Putamen (tissue), 1 donor: ENCODE measurements at regions not wholly inside any gene's neighbourhood (a gene's known extent, or its start where the extent isn't known, plus 50 kb on each side); places are given as distances from the start of the nearest gene placed in this dataset.

Experiments used
- DNase-seq: peaks from one replicate; pipeline ENCODE4 v3.0.0-alpha.2; 2016; ENCODE audit warnings: low spot score

DNA sequence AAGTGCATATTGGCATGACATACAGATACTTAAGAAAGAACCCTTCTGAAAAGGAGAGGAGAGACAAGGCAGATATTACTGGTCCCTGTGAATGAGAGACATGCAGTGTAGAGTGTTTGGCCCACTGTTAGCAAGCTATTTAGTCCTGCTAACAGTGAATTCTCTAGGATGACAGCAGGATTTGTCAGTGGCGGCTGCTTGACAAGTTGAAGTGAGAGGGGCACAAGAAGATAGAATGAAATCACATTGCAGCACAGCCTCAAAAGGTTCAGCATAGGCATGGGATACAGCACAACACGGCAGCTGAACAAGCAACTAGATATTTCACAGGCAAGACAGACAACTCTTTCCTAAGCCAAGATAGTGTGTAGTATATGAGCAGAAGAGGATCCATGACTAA, 407.9 kb downstream of the PLA2G4A start:
- DNase-seq: no peak

- no peak for DNase-seq
These were observed 408.8 kb downstream of the PLA2G4A start for GRCh38 chr1:187237542-187237941.

DNA sequence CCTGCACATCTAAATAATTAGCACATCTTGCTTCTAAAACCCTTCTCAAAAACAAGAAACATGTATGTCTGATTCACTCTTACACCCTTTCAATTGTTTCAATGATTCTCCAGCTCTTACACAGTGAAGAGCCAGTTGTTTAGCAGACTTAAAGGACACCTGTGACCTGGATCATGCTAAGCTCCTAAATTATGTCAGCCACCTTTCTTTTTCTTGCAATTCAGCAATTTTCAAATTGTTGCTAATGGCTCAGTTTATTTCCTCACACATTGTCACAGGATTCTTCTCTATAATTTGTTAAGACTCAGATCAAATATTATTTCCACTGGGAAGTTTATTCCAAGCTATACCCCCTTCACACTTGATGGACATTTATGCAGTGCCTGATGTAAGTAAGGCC, 413.2 kb downstream of the PLA2G4A start:
- DNase-seq: no peak

DNA sequence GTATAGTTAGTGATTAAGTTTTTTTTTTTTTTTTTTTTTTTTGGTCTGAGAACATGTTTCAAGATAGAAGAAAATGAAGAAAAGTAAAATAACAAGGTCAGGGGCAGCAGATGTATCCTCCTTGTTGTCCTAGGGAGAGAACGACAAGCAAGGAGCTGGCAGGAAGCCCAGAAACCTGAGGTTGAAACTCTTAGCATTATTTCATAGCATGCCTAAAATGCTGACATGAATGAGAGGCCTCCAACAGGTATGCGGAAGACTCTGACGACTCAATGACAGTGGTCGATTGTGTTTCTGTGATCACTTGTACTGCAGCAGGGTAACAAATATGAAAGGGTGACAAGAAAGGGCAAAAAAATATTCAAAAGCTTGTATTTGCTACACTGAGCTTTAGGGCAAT, 415.9 kb downstream of the PLA2G4A start:
- DNase-seq: no peak

GRCh38 chr1:187245201-187245600, 416.5 kb downstream of the PLA2G4A start:
- DNase-seq: no peak

- no peak for DNase-seq
These were observed 420.4 kb downstream of the PLA2G4A start for GRCh38 chr1:187249196-187249595.

DNA sequence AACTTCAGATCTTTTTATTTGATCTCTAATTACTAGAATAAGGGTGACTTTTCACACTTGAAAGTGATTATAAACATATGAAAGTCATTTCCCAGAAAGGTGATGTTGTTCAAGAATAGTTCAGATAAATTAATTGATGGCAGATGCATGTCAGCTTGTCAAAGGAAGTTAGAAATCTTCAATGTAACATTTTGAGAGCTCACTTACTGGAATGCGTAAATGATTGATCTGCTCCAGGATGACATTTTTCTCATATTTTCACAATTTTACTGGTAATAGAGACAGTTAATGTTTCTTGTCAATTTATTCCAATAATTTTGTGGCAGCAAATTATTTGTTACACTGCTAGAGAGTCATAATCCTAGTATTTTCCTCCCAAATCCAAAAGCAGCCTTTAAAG, 424.2 kb downstream of the PLA2G4A start:
- no peak for DNase-seq

DNA sequence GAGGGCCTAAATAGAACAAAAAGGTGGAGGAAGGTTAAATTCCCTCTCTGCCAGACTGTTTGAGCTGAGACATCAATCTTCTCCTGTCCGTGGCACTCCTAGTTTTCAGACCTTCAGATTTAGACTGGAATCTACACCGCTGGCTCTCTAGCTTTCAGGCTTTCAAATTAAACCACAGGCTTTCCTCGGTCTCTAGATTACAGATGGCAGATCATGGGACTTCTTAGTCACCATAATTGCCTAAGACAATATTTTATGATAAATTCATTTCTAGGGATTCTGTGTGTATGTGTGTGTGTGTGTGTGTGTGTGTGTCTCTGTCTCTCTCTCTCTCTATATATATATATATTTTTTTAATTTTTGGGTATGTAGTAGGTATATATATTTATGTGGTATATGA, 428.7 kb downstream of the PLA2G4A start:
- DNase-seq: no peak

- peak; percentile 3 for DNase-seq
These were observed 432.9 kb downstream of the PLA2G4A start for GRCh38 chr1:187261637-187262036.

DNA sequence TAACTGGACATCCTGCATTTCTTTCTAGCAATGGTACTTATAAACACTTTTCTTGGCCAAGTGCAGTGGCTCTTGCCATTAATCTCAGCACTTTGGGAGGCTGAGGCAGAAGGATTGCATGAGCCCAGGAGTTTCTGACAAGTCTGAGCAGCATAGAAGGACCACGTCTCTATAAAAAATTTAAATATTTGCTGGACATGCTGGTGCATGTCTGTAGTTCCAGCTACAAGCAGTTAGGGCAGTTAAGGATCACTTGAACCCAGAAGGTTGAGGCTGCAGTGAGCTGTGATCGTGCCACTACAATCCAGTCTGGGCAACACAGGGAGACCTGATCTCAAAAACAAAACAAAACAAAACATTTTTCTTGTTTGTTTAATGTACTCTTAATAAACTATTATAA, 434.0 kb downstream of the PLA2G4A start:
- DNase-seq: no peak

DNA sequence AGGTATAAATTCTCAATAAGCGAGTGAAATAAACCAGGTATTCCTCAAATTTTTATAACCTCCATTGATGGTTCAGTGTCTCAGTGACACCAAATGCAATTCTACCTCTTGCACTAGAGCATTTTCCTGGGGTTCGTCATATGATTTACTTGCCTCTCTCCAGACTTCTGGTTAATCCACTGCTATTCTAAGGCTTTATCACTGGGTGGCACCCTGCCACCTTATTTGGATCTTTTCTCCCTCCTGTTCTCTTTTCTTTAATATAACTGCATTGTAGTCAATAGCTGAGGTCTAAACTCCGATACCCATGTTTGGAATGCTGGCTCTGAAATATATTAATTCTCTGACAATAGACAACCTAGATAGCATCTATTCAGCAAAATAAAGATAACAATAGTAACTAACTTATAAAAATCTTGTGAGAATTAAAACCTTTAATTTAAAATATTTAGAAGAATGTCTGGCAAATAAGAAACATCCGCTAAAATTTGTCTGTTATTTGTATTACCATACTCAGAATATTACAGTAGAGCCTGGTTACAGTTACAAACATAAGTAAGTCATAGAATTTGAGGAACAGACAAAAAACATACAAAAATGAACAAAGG, 436.4 kb downstream of the PLA2G4A start:
- peak; percentile 69 for DNase-seq

GRCh38 chr1:187266051-187266450, 437.3 kb downstream of the PLA2G4A start:
- DNase-seq: no peak

- no peak for DNase-seq
These were observed 439.1 kb downstream of the PLA2G4A start for GRCh38 chr1:187267827-187268226.

GRCh38 chr1:187270256-187270655, 441.5 kb downstream of the PLA2G4A start:
- DNase-seq: no peak

DNA sequence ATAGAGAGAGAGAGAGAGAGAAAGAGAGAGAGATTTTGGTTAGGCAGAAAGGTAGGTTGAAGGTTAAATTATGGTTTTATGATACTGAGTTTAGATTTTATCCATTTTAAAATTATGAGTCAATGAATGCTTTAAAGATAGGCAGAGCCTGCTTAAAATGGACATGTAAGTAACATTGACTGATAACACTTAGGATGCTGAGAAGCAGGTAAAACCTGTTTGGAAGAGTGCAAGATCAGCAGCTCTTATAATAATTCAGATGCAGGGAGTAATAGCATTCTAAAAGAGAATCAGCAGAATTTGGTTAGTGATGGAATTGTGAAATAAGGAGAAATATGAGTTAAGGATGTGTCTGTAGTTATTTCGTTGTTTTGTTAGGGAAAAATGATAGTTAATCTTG, 446.6 kb downstream of the PLA2G4A start:
- no peak for DNase-seq

GRCh38 chr1:187275985-187276575, 447.3 kb downstream of the PLA2G4A start:
- DNase-seq: no peak

DNA sequence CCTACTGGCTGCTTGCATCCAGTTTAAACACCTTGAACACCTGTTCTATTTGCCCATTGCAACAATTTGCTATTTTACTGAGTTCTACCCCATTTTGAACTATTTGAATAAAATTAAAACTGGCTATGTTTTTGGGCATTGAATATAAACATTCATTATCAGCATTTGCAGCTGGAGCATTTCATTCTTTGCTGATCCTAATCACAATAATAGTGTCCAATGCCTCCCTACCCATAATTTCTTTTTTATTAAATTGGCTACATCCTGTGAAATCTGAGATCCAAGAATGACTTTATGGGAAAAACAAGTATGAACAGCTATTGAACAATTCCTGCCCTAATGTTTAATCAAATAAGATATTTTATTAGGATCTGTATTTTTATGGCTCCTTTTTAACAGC, 447.9 kb downstream of the PLA2G4A start:
- DNase-seq: no peak

DNA sequence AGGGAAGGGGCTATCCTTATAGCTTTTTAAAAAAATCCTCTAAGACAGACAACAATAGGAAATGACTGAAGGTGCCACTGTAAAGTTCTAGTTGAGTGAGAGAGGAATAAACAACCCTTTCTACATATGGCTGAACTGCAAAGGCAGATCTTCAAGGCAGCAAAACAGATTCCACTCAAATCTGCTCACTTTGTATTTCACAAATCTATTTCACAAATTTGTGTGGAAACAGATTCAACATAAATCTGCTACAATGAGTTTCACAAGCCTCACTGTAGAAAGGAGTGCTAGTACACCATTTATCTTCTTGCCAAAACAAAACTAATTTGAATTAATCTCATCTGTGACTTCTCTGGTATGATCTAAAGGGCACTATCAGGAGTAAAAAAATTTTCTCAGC, 451.3 kb downstream of the PLA2G4A start:
- no peak for DNase-seq

- DNase-seq: no peak
These were observed 452.3 kb downstream of the PLA2G4A start for GRCh38 chr1:187281085-187281484.

GRCh38 chr1:187283984-187284383, 455.2 kb downstream of the PLA2G4A start:
- DNase-seq: no peak

DNA sequence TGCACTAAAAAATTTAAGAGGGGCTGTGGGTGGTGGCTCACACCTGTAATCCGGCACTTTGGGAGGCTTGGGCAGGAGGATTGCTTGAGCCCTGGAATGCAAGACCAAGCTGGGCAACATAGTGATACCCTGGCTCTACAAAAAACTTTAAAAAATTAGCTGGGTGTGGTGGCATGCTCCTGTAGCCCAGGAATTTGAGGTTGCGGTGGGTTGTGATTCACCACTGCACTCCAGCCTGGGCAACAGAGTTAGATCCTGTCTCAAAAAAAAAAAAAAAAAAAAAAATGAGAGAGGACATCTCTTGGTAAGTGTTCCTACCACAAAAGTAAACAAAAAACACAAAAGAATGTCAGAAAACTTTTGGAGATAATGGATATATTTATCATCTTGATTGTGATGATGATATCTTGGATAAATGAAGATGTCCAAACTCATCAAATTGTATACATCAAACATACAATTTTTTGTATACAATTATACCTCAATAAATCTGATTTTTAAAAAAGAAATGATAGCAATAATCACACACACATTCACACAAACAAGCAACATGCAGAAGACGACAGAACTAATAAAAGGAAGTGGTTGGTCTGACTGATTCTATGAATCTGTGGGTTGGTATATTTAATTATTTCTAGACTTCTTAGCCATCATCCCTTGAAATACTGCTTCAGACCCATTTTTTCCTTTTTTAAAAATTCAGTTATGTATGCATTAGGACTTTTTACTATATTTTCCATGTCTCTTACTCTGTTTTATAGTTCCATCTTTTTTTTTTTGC, 465.9 kb downstream of the PLA2G4A start:
- DNase-seq: no peak

GRCh38 chr1:187300081-187300480, 471.3 kb downstream of the PLA2G4A start:
- no peak for DNase-seq

DNA sequence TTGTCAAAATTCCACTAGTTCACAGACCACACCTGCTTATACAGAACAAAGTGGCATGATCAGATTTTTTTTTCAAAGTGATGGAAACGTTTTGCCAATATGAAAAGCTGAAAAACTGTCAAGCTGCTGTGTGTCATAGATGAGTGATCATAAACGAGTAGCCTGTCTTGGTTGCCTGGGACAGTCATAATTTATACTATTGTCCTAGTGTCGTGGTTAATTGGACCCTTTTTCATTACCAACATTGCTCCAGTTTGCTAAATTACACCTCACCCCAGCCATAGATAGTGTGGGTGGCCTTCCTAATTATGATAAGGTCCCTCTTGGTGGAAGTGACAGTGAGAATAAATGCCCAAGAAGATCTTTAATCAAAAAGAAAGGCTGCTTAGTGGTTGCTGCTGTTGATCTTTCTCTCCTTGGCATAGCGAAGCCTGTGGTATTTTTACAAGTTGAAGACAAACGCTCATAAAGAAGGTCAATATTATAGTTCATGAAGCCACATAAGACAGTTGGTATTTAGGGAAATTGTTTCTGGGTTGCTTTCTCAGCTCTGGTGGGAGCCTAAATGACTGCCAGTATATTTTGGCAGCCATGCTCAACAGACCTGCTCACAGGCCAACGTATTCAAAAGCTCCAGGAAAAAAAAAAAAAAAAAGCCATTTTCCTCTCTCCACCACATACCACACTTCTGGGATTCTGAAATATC, 478.1 kb downstream of the PLA2G4A start:
- DNase-seq: no peak
